ENCODE measurements at regions not wholly inside any gene's neighbourhood (a gene's known extent, or its start where the extent isn't known, plus 50 kb on each side); places are given as distances from the start of the nearest gene placed in this dataset.

DNA sequence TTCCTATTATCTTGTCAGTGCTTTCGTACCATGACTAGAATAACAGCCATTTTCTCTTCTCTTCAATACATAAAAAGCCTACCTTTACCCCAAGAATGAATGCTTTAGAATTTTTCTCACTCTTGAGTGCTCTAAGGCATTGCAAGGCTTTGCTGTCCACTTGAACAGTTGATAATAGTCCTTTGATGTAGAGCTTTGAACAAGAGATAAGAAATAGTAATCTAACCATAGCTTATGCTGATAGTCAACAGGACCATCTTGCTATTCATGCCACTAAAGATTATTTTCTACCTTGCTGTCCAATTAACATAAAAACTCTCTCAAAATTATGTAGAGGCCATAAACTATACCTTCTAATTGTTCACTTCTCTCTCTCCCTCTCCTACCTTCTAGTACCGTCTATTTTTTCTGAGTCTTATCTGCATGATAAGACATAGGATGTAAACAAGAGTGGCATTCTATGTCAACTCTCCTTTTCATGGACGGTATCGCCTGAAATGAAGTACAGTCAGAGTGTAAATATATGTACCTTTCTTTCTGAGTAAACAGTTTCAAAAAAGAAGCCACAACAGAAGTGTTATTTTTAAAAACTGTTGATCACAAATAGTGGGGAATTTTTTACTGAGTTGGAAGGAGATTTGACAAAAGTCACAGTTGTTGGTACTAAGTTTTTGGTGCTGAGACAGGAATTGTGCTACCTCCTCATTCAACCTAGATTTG lies 297.9 kb downstream of the NDFIP2 start:
- no peak for DNase-seq (ENCODE audit: low spot score)

DNA sequence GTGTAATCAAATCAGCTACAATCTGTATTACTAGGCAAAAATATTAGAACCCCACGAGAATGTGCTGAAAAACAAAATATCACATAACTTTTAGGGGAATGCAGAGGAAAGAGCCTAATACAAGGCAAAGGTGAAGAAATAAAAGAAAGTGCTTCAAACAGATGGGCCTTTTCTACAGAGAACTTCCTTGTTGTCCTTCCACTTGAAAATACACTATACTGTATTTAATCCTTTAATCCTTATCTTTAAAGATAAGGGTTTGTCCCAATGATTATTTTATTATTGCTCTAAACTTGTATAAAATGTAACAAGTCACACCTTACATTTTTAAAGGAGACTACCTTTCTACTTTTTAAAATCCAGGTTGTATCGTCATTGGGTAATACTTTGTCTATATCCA lies 296.5 kb downstream of the NDFIP2 start:
- DNase-seq (ENCODE audit: low spot score) = no peak

DNA sequence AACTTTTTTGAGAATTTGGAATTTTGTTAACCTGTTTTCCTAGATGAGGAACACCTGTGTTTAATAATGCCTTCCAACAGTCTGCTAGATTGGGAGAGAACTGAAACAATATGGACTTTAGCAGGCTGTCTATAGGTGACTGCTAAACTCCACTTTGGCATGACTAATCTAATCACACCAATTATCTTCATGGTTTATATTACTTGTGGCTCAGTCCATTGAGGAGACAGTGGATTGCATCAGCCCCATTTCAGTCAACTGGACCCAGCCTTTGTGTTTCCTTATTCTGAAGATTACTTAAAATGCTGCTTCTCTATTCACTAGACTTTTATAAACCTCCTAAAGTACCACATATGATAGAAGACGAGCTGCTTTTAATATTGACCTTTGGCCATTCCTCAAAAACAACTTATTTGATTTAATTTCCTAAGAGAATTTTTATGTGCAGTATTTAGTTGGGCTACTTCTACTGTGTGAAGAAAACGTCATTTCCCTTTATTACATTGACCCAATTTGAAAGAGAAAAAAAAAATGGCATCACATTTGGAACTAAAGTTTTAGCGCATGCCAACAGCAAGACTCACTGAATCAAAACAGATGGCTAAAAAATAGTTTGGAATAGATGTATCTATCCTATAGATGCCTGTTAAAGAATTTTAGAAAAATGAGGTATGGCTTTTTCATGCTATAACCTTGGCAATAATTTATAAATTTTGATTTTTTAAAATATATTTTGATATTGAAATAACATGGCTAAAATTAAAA lies 295.8 kb downstream of the NDFIP2 start:
- no peak for DNase-seq (ENCODE audit: low spot score)

DNA sequence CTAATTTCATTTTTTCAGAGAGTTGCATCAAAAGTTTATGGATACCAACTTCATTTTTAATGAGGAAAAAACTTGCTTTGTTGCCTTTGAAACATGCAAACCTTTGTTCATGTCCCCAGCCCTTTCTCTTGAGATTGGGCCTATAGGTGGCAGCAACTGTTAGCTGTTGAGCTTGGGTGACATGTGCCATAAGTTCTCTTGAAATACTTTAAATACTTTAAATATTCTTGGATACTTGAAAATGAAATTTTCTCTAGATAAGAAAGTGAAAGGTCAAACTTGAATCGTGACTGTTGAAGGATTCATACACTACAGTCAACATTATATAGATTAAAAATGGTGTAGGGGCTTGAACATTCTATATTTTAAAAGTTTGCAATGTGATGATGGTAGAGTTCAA lies 294.9 kb downstream of the NDFIP2 start:
- DNase-seq (ENCODE audit: low spot score) = no peak

DNA sequence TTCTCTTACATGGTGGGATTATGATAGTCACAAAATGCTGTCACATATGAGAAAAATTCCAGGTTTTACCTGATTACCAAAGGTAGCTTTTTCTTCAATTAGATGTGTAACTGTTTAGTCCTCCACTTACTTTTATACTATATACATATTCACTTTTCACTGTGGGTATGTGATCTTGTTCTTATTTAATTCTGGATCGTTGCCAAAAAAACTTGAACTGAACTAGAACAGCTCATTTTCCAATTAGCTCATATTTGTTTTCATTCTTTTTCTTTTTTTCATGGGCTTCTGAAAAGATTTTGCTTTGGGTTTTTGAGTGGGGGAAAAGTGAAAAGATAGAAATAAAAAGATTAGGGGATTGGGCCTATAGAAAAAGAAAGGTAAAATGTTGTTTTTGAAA lies 291.9 kb downstream of the NDFIP2 start:
- no peak for DNase-seq (ENCODE audit: low spot score)

DNA sequence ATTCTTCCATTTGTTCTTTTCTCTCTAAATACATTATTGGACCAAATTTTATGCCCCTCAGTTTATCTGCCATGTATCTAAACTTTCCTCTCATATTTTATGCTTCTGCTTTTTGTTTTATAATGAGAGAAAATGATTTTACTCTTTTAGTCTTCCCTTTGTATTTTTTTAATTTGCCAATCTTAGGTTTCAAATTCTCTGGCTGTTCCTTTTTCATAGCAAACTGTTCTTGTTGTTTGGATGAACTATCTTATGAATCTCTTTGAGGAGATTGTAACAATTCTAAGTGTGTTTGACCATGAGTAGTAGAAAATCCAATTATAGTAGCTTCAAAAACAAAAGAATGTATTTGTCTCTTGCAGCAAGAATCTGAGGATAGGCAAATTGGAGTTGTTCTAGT lies 290.5 kb downstream of the NDFIP2 start:
- DNase-seq (ENCODE audit: low spot score) = no peak

DNA sequence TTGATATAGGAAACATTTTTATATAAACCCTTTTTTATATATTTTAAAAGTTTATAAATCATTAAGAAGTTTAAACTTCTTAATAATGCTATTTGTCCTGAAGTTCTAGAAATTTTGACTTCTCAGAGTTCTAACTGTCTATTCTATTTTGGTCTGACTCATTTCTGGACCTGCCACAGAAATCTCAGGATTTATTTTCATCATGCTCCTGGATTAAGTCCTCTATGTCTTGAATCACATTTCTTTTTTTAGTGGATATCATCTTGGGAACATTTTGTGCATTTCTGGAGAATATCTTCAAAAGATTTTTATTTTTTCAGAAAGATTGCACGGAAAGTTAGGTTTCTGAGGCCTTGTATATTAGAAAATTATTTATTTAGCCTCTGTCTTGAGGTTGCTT lies 289.1 kb downstream of the NDFIP2 start:
- no peak for DNase-seq (ENCODE audit: low spot score)

DNA sequence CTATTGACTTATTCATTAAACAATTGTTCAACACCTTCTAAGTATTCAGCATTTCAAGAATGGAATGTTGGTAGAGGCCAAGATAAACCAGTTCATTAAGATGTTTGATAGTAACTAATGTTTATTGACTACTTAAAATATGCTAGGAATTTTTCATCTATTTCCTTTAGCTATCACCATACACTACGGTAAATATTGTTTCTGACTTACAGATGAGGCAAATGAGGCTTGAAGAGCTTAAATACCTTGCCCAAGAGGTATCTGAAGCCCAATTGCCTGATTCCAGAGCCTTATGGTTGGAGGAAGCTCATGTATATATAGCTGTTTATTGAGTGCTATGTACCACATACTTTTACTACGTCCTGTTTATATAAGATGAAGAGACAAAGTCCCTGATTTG lies 286.2 kb downstream of the NDFIP2 start:
- DNase-seq (ENCODE audit: low spot score) = no peak

DNA sequence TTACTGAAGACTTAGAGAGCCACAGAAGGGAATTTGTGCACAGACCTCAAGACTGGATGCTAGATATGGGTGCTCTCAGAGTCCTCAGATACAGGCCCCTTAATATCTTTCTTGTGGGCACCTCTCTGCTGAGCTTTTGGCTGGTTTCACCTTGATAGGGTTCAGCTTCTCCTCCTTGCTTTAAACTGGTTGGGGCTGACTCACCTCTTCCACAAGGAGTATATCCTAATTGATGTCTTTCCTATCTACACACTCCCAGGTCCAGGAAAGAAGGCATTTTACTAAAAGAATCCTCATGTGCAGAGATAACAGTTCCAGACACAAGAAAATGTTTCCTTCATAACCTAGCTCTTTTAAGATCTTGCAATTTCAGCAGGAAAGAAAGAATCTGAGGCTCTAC lies 284.4 kb downstream of the NDFIP2 start:
- DNase-seq (ENCODE audit: low spot score) = no peak

DNA sequence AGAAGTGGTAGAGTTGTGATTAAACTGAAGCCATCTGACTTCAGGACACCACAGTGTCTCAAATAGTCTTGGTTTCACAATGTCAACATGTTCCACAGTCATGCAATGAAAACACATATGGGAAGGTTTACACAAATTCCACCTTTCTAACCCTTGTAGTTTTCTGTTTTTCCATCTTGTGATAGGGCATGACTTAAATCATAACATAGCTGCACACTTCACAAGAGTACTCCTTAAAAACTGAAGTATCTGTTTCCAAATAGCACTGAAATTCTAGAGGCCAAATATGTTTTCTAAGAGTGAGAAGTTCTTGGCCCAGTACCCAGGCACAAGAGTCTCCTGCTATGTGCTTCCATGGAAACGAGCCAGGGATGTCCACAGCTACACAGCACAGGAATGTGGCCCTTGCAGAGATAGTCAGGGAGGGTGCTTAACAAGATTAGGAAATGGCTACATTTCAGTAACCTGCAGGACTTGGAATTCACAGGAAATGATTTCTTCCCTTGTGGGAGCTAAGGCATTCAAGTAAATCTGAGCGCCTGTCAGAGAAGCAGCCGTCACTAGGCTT lies 269.1 kb downstream of the NDFIP2 start:
- DNase-seq (ENCODE audit: low spot score) = no peak

DNA sequence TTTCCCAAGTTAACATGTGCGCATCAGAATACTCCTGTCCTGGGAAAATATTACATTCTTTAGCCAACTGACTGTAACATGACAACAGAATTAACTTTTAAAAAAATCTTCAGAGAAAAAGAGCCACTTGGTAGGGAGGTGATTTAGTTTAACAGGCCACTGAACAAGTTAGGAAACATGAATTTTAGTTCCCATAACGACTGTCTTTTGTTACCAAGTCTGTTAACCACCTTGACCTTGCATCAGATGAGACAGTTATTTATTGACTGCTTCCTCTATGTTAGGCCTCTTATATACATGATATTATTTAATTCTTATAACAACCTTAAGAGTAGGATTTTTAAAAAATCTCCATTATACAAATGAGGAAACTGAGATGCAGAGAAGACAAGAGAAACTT lies 268.6 kb downstream of the NDFIP2 start:
- DNase-seq (ENCODE audit: low spot score) = no peak

DNA sequence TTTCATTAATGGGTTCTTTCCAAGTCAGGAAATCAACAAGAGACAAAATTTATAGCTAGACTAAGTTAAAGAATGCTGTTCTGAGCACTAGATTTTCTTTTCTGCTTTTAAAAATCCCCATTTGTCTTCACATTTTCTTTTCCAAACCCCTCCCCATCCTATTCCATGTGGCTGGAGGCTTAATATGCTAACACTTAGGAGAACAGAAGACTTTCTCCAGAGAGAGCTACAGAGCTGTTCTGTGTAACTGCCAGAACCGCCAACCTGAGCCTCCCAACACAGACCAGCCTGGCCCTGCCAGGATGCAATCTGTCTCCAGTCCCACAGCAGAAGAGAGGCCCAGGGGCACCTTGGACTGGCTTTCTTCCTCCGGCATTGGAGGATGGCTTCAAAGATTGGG lies 264.1 kb downstream of the NDFIP2 start:
- DNase-seq (ENCODE audit: low spot score) = no peak

DNA sequence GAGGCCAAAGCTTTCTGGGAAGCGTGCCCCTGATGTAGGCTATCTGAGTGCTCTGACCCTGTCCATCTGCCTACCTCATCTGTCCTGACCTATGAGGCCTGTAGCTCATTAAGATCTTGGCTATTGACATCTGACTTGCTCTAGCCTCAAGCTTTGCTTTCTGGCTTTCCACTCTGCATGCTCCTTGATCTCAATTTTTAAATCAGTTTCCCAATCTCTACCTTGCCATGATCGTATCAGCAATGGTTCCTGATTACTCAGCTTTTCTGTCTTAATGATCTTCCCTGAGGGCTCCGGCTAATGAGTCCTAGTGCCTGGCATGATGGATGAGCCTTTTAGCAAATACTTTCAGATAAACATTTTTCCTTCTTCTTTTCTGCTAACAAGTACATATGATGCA lies 262.0 kb downstream of the NDFIP2 start:
- DNase-seq (ENCODE audit: low spot score) = no peak

DNA sequence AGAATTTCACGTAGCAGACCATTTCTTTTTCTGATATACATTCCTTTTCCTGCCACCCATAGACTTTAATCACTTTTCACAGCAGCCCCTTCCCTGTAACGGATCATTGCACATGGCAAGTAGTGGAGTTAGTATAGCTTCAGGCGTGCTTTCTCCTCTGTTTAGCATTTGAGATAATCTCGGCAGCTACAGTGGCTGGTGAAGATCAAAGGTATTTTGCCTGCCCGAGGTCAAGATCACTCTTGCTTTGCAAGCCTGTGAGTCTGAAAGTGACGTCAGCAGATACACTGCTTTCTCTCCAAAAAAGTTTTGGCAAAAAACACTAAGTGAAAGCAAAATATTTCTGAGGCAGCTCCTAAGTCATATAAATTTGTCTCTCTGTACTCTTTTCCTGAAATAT lies 260.0 kb downstream of the NDFIP2 start:
- no peak for DNase-seq (ENCODE audit: low spot score)

DNA sequence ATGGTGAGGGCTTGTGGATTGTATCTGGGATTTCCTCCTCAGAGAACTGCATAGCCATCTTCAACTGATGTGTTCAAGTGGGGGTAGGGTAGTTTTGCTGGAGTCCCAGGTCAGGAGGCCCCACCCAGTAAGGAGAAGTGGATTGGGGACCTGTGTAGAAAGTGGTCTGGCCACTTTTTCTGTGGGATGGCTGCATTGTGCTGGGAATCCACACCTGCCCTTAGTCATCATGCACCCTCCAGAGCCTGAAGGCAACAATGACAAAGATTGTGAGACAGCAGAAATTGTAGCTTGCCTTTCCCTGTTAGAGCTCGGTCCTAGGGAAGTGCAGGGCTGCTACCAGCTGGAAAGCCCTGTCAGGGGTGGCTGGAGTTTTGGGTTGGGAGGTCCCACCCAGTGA lies 255.4 kb downstream of the NDFIP2 start:
- no peak for DNase-seq (ENCODE audit: low spot score)

DNA sequence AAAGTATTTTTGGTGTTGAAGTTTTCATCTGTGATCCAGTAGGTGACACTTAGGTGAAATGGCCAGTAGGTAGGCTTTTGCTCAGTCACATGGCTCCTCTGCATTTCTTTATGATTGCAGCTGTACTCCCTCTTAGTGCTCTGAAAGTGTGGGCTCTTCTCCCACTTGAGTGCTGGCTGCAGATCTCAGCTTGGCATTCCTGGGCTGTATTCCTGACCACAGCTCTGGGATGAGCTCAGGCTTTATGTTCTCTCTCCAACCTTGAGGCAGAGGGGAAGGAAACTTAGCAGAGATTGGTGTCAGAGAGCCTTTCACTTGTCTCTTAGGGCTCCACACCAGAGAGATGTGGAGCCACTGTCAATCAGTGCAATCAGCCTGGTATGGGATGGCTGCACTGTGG lies 254.3 kb downstream of the NDFIP2 start:
- DNase-seq (ENCODE audit: low spot score) = no peak

DNA sequence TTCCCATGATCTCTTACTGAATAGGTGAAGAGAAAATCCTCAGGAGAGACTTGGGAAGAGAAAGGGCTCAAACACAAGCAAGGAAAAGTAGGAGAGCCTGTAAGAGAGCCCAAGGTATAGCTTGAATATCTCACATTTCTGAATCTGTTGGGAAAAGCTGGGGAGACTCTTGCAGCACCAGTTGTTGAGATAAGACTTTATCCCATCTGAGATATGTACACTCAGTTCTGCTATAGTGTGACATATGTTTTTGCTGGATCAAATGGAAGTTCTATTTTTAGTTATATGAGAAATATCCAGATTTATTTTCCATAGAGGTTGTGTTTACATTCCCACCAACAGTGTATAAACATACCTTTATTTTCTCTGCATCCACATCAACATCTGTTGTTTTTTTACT lies 246.1 kb downstream of the NDFIP2 start:
- no peak for DNase-seq (ENCODE audit: low spot score)

DNA sequence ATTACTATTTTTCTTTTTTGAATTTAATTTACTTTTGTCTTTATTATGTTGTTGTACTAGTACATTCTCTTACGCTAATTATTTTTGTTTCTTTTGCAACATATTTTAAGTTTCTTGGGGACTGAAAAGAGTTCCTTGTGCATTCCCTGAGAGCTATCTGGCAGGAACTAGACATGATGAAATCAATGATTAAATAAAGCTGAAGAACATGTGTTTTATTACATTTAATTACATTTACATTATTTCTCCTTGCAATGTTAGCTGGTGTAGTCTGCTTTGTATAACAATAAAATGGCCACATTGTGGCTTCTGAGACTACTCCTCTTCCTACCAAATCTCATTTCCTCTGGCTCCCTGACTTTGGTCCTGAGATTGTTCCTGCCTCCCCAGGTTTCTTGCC lies 244.9 kb downstream of the NDFIP2 start:
- DNase-seq (ENCODE audit: low spot score) = no peak

DNA sequence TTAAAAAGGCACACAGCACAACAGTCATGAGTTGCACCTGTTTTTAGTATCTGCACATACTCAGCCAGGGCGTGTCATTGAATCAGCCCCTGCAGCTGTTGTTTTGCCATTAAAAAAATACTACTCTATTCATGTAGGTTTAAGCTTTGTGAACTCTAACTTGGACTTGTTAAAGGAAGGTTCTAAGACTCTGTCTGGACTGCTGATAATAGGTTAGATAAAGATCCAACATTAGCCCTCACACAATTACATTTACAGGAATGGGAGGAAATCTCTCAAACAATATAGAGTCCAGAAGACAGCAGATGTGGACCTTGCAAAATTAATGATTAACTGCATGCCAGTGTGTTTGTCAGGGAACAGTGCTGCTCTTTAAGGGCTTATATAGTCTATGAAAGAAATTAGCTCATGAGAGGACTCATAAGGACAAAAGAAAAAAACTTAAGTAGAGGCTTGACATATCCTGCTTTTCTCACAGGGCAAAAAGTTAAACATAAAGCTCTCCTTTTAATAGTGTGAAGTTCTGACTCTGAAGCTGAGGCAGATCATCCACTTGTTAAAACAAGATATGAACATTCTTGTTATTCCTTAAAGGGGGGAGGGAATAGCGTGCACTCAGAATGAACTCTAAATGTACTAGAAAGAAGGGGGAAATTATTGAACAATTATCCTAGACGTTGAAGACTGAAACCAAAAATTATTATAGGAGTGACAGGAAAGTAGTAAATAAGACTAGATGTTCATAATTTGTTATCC lies 243.6 kb downstream of the NDFIP2 start:
- no peak for DNase-seq (ENCODE audit: low spot score)

DNA sequence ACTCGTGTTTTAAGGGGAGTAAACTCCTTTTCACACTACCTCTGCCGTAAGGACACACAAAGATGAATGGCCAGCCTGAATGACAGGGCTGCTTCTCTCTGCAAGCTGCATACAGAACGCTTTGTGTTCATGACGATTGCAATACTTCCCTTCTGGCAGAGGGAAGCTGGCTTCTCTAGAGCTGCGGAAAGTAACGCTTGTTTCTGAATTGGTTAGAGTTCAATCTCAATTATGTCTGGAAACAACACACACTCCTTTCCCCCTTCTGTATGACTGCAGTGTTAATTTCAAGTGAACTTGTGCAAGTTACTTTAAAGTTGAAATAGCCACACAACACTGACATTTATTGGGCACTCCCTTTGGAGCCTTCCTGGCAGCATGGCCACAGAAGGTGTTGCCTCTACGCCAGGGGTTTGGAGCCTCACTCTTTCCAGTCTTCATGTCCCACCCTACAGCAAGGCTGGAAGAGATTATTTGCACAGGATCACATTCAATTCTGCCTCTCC lies 242.6 kb downstream of the NDFIP2 start:
- no peak for DNase-seq (ENCODE audit: low spot score)

DNA sequence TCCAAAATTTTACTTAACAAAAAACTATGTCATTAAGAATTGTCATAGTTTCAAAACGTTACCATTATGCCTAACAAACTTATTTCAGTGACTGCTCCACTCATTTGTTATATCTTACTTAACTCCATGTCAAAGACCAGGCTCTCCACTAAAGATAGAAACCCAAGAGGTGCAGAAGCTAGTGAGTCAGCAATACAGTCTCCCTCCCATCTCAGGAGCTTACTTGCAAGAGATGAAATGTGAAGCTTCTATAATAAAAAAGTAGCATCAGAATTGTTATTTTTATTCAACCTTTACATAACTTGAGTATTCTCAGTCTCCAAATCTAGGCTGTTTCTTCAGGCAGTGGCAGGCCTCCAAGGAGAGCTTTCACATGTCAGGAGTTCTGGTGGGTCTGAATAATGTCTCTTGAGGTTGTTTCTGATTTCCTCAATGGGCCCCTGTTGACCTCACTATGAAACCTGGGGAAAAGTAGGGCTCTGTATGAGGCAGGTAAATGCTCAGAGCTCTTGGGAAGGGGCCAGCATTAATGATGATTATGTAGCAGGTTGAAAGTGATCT lies 242.0 kb downstream of the NDFIP2 start:
- DNase-seq (ENCODE audit: low spot score) = no peak

DNA sequence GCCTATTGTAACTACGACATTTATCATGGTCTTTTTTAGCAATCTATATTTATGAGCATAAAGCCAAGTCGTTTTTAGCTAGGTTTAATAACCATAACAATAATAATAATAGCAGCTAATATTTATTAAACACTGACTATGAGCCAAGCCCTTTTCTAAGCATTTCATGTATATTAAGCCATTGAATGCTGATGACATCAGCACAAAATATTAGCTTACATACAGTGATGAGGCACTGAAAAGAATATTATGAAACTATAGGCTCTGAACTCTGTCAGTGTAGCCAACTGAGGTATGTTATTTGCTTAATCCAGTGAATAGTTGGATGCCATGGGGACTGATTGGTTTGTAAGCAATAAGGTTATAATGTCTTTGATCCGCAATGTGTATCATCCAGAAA lies 235.2 kb downstream of the NDFIP2 start:
- DNase-seq (ENCODE audit: low spot score) = no peak
